Fibroblast of skin of right quadriceps (primary cell): ENCODE measurements at regions not wholly inside any gene's neighbourhood (a gene's known extent, or its start where the extent isn't known, plus 50 kb on each side); places are given as distances from the start of the nearest gene placed in this dataset.
"Not testable (repeated sequence)": the region's sequence is repeated elsewhere in the genome, so short reads cannot be mapped to it uniquely, and the experiment has no call there.

Experiments used
- DNase-seq: peaks from one replicate; pipeline ENCODE4 v3.0.0-alpha.2; 2013

GRCh38 chr3:153319705-153320554 is 157.9 kb downstream of the RAP2B start:
- DNase-seq, result no peak

- no peak for DNase-seq
These were observed 158.6 kb downstream of the RAP2B start for GRCh38 chr3:153320585-153321128.

- no peak for DNase-seq
These were observed 166.7 kb downstream of the RAP2B start for GRCh38 chr3:153328690-153329089.

- DNase-seq, result peak; percentile 6
These were observed 168.9 kb downstream of the RAP2B start for GRCh38 chr3:153330901-153331300.

GRCh38 chr3:153331676-153332075 is 169.7 kb downstream of the RAP2B start:
- DNase-seq, result no peak

- no peak for DNase-seq
These were observed 172.5 kb downstream of the RAP2B start for GRCh38 chr3:153334558-153334957.

- DNase-seq, result no peak
These were observed 175.3 kb downstream of the RAP2B start for GRCh38 chr3:153337369-153337768.

GRCh38 chr3:153338487-153338886 is 176.5 kb downstream of the RAP2B start:
- DNase-seq, result peak; percentile 63

GRCh38 chr3:153339065-153339464 is 177.0 kb downstream of the RAP2B start:
- DNase-seq, result peak; percentile 4

- DNase-seq, result no peak
These were observed 182.2 kb downstream of the RAP2B start for GRCh38 chr3:153343988-153344782.

GRCh38 chr3:153348457-153349107 is 186.6 kb downstream of the RAP2B start:
- DNase-seq, result peak; percentile 51

GRCh38 chr3:153349108-153349499 is 187.1 kb downstream of the RAP2B start:
- no peak for DNase-seq

- DNase-seq, result peak; percentile 86
These were observed 188.4 kb downstream of the RAP2B start for GRCh38 chr3:153350420-153350819.

- no peak for DNase-seq
These were observed 192.6 kb downstream of the RAP2B start for GRCh38 chr3:153354641-153355040.

- DNase-seq, result no peak
These were observed 193.5 kb downstream of the RAP2B start for GRCh38 chr3:153355559-153355958.

- no peak for DNase-seq
These were observed 194.9 kb downstream of the RAP2B start for GRCh38 chr3:153356908-153357307.

GRCh38 chr3:153357436-153357835 is 195.4 kb downstream of the RAP2B start:
- DNase-seq, result no peak

- DNase-seq, result no peak
These were observed 207.7 kb downstream of the RAP2B start for GRCh38 chr3:153369561-153370374.

- DNase-seq, result no peak
These were observed 208.7 kb downstream of the RAP2B start for GRCh38 chr3:153370680-153371079.

- peak; percentile 61 for DNase-seq
These were observed 210.3 kb downstream of the RAP2B start for GRCh38 chr3:153372326-153372725.

GRCh38 chr3:153373606-153374005 is 211.6 kb downstream of the RAP2B start:
- peak; percentile 6 for DNase-seq

- not testable (repeated sequence) for DNase-seq
These were observed 216.3 kb downstream of the RAP2B start for GRCh38 chr3:153378366-153378765.
